ENCODE measurements at regions not wholly inside any gene's neighbourhood (a gene's known extent, or its start where the extent isn't known, plus 50 kb on each side); places are given as distances from the start of the nearest gene placed in this dataset.

GRCh38 chr3:190172751-190173150, 52.1 kb upstream of the P3H2 start:
- no peak overlapping the region for H2BK20ac ChIP-seq (ENCODE audit: low read depth, low read length, poor library complexity, severe bottlenecking)
- no peaks in the 10 kb centered on the region for H4K20me1 ChIP-seq (ENCODE audit: control insufficient read depth, insufficient read depth, insufficient read length)
- H2BK12ac ChIP-seq (ENCODE audit: insufficient read length, low read depth, low read length), result no peak overlapping the region
- no peak overlapping the region for H3K56ac ChIP-seq (ENCODE audit: insufficient read length, low read depth, low read length)
- WGBS (ENCODE audit: extremely low coverage, insufficient read length, low lambda C conversion rate), result no CpG with 5 or more reads among the region's 2 CpGs
- H3K4ac ChIP-seq (ENCODE audit: low read depth, low read length), result no peak overlapping the region
- H4K91ac ChIP-seq (ENCODE audit: insufficient read length, low read depth, low read length), result no peak overlapping the region
- no peak overlapping the region for H3K18ac ChIP-seq (ENCODE audit: insufficient read length, low read depth, low read length)
- no peak overlapping the region for H2BK120ac ChIP-seq (ENCODE audit: low read depth, low read length, poor library complexity, severe bottlenecking)
- H3K79me2 ChIP-seq (ENCODE audit: insufficient read depth, low read length), result no peaks in the 10 kb centered on the region
- TF ChIP-seq CTCF (conservative IDR thresholded peaks at IDR 0.05), result no peak
- no peak for DNase-seq
- no peak overlapping the region for H2AK5ac ChIP-seq (ENCODE audit: insufficient read length, low read length)
- no peak overlapping the region for H2BK5ac ChIP-seq (ENCODE audit: insufficient read length, low read length)
- H3K27me3 Mint-ChIP-seq (ENCODE audit: low read depth), result no peaks in the 10 kb centered on the region
- peaks cover 20 to 23% of the 10 kb centered on the region in 2 experiments for H3K4me1 Mint-ChIP-seq
- H2BK15ac ChIP-seq (ENCODE audit: low read depth, low read length), result no peak overlapping the region
- no peak overlapping the region for H4K8ac ChIP-seq (replicated peaks; ENCODE audit: insufficient read length, low read depth, low read length)
- no peak overlapping the region for H3K27ac Mint-ChIP-seq
- peaks cover 0 to 5% of the 10 kb centered on the region in 2 experiments; a peak in 4 of 5 replicates for H3K9me3 Mint-ChIP-seq
- no peak overlapping the region for H3K27ac ChIP-seq (ENCODE audit: insufficient read length, low read depth, low read length)
- H3K23me2 ChIP-seq (ENCODE audit: insufficient read length, low read depth, low read length, poor library complexity, severe bottlenecking), result no peaks in the 10 kb centered on the region
- no peak overlapping the region for H4K5ac ChIP-seq (ENCODE audit: insufficient read length, low read depth, low read length)
- H3T11ph ChIP-seq (ENCODE audit: low read length), result no peak overlapping the region
- peaks cover 6 to 8% (median 8%) of the 10 kb centered on the region in 3 experiments; a peak in 4 of 7 replicates for H3K36me3 Mint-ChIP-seq (ENCODE audit: insufficient read depth in 1 of 3, low read depth in 3 of 3)
- H3K23ac ChIP-seq (ENCODE audit: insufficient read length, low read depth, low read length), result no peak overlapping the region
- H3K9ac ChIP-seq (ENCODE audit: extremely low read depth, insufficient read length, low read length), result no peak overlapping the region
- H3K27me3 ChIP-seq (ENCODE audit: insufficient read depth, low read length), result no peaks in the 10 kb centered on the region
- no peak overlapping the region for H3K4me2 ChIP-seq (ENCODE audit: insufficient read depth, insufficient read length, low read length)
- H3K4me3 Mint-ChIP-seq, result no peak overlapping the region
- no peaks in the 10 kb centered on the region; the same call in 1 of the 2 replicates for H3K4me1 ChIP-seq (ENCODE audit: insufficient read depth, low read length)
- H3K14ac ChIP-seq (ENCODE audit: insufficient read depth, low read length), result no peak overlapping the region
- H3K9me3 ChIP-seq (ENCODE audit: control insufficient read depth, low read depth, low read length), result no peaks in the 10 kb centered on the region
- no peak overlapping the region for H2AFZ ChIP-seq (ENCODE audit: low read length)
- H3K79me1 ChIP-seq (ENCODE audit: insufficient read depth, low read depth, low read length, poor library complexity, severe bottlenecking), result no peaks in the 10 kb centered on the region

All from H9 (cell line).